AG04450 (cell line): ENCODE measurements at regions not wholly inside any gene's neighbourhood (a gene's known extent, or its start where the extent isn't known, plus 50 kb on each side); places are given as distances from the start of the nearest gene placed in this dataset.

ENCODE experiments used
- CTCF ChIA-PET: fragments of 300-600, 350-600 bp; formaldehyde crosslinking; extraction: SDS; loops from one replicate; lab custom pipeline; 2022; ENCODE audit warnings: antibody characterized with exemption, inconsistent platforms; lab: Charles Lee
- POLR2A ChIA-PET: fragments of 350-600 bp; formaldehyde crosslinking; extraction: SDS; loops from one replicate; lab custom pipeline; 2021; ENCODE audit warnings: antibody characterized with exemption, inconsistent platforms; lab: Yijun Ruan, JAX
- DNase-seq: peaks from one replicate; pipeline ENCODE4 v3.0.0-alpha.2; 2011; ENCODE audit warnings: low read depth, low spot score
- H3K27ac ChIP-seq: one replicate; pipeline ENCODE4 v1.5.1; 2012; ENCODE audit warnings: low read depth, low read length, control low read depth
- H3K27me3 ChIP-seq: one replicate; pipeline ENCODE4 v1.6.0; 2012; ENCODE audit warnings: low read length; ENCODE audit not compliant: control insufficient read depth, insufficient read depth
- H3K4me3 ChIP-seq: 2 replicates; pipeline ENCODE4 v1.5.1; 2011; ENCODE audit warnings: mild to moderate bottlenecking, low read depth, low read length, control low read depth
- H3K9me3 ChIP-seq: 2 replicates; pipeline ENCODE4 v1.5.1; 2012; ENCODE audit warnings: low read length; ENCODE audit not compliant: control insufficient read depth, insufficient read depth
- CTCF ChIP-seq: IDR thresholded peaks from 2 replicates; pipeline ENCODE4 v1.5.1; 2011; ENCODE audit warnings: low read depth, low read length, control low read depth, inconsistent platforms

GRCh38 chr3:8145661-8146060 is 356.0 kb upstream of the LMCD1 start:
- Histone ChIP-seq H3K4me3 (no peak overlapping the region), H3K9me3 (no peaks in the 10 kb centered on the region), H3K27ac (no peak overlapping the region), H3K27me3 (no peaks in the 10 kb centered on the region)
- ChIA-PET CTCF (no interaction called here), POLR2A (no interaction called here)
- DNase-seq: no peak
- TF ChIP-seq CTCF: no peak

GRCh38 chr3:8147711-8148110 is 353.9 kb upstream of the LMCD1 start:
- Histone ChIP-seq H3K27me3 (no peaks in the 10 kb centered on the region), H3K27ac (no peak overlapping the region), H3K9me3 (no peaks in the 10 kb centered on the region), H3K4me3 (no peak overlapping the region)
- TF ChIP-seq CTCF: no peak
- POLR2A ChIA-PET: no interaction called here
- CTCF ChIA-PET: no interaction called here
- no peak for DNase-seq

- H3K4me3 ChIP-seq: no peak overlapping the region
- H3K9me3 ChIP-seq: no peaks in the 10 kb centered on the region
- CTCF ChIA-PET: no interaction called here
- no peak overlapping the region for H3K27ac ChIP-seq
- H3K27me3 ChIP-seq: no peaks in the 10 kb centered on the region
- DNase-seq: no peak
- no peak for TF ChIP-seq CTCF
- POLR2A ChIA-PET: no interaction called here
These were observed 348.7 kb upstream of the LMCD1 start for GRCh38 chr3:8152821-8153418.

- no peak overlapping the region for H3K27ac ChIP-seq
- no peak overlapping the region for H3K4me3 ChIP-seq
- H3K9me3 ChIP-seq: no peaks in the 10 kb centered on the region
- ChIA-PET POLR2A (no interaction called here), CTCF (no interaction called here)
- no peak for DNase-seq
- no peaks in the 10 kb centered on the region for H3K27me3 ChIP-seq
- no peak for TF ChIP-seq CTCF
These were observed 347.8 kb upstream of the LMCD1 start for GRCh38 chr3:8153800-8154199.

GRCh38 chr3:8154617-8155016 is 347.0 kb upstream of the LMCD1 start:
- no peak for TF ChIP-seq CTCF
- no peak overlapping the region for H3K27ac ChIP-seq
- no peaks in the 10 kb centered on the region for H3K27me3 ChIP-seq
- H3K4me3 ChIP-seq: no peak overlapping the region
- no peaks in the 10 kb centered on the region for H3K9me3 ChIP-seq
- POLR2A ChIA-PET: no interaction called here
- no peak for DNase-seq
- CTCF ChIA-PET: no interaction called here
